ENCODE measurements at regions not wholly inside any gene's neighbourhood (a gene's known extent, or its start where the extent isn't known, plus 50 kb on each side); places are given as distances from the start of the nearest gene placed in this dataset.

- DNase-seq (ENCODE audit: low read depth): no peak
These were observed 346.4 kb downstream of the CHRM3 start for GRCh38 chr1:239732770-239733169.

DNA sequence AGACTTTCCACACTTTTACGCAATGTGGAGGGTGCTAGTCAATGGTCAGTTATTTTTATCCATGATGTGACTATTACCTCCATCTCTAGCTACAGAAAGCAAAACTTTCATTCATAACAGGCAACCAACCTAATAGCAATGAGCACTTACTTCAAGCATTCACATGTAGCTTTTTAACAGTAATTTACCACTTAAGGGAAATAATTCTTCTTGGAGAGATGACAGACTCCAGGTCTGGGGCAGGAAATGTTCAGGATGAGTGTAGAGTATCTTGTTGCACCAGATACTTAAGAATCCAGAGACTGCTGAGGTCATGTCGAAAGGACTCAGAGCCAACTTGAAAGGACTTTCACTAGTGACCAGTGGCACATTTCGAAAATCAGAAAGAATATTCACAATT is 347.6 kb downstream of the CHRM3 start:
- DNase-seq (ENCODE audit: low read depth): no peak

DNA sequence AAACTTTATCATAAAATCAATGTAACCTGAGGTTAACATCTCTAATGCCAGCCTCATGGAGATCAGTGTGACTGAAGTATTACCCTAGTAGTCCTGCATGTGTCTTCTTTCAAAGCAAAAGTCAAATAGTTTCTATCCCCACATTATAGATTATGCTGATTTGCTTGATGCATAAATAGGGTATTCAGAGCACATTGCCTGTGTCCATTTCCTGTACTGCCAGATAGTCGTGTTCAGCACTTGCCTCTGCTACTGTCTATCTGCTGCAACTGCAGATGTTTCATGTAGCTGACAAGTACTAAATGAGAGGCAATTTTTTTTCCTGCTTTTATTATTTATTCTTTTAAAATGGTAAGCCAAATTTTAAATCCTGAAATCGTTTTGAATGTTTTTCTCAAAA is 348.7 kb downstream of the CHRM3 start:
- no peak for DNase-seq (ENCODE audit: low read depth)

DNA sequence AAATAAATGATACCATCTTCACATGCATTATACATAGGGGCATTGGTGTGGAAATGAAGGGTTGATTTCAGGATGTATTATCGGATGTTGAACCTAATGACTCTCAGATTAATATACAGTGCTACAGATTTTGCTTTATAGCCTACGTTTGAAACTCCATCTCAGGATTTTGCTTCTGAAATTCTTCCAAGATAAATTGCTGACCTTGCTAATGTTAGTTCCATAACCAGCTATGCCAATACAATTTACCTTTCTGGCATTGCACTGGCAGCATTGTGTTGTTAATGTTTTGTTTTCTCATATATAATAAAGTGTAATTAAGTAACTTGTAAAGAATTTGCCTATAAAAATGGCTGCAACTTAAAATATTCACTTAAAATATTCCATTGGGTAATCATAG is 350.1 kb downstream of the CHRM3 start:
- no peak for DNase-seq (ENCODE audit: low read depth)

GRCh38 chr1:239739375-239739774 is 352.3 kb upstream of the FMN2 start:
- no peak for DNase-seq (ENCODE audit: low read depth)

GRCh38 chr1:239739919-239740318 is 351.8 kb upstream of the FMN2 start:
- DNase-seq (ENCODE audit: low read depth): no peak

GRCh38 chr1:239742416-239743109 is 349.1 kb upstream of the FMN2 start:
- DNase-seq (ENCODE audit: low read depth): no peak

DNA sequence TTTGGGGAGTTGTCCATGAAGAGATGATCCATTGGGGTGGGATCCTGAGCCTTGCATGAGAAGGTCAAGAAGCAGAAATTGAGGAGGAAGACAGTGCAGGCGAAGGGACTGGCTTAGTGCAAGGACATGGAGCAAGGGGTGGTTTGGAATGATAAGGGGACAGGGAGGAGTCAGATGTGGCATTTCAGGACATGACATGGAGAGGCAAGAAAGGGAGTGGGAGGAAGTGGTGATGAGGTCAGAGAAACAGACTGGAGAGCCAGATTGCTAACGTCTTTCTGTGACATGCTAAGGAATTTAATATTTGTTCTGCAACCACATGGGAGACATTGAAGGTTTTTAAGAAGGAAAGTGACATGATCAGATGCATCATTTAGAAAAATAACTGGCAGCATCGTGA is 346.8 kb upstream of the FMN2 start:
- no peak for DNase-seq (ENCODE audit: low read depth)

DNA sequence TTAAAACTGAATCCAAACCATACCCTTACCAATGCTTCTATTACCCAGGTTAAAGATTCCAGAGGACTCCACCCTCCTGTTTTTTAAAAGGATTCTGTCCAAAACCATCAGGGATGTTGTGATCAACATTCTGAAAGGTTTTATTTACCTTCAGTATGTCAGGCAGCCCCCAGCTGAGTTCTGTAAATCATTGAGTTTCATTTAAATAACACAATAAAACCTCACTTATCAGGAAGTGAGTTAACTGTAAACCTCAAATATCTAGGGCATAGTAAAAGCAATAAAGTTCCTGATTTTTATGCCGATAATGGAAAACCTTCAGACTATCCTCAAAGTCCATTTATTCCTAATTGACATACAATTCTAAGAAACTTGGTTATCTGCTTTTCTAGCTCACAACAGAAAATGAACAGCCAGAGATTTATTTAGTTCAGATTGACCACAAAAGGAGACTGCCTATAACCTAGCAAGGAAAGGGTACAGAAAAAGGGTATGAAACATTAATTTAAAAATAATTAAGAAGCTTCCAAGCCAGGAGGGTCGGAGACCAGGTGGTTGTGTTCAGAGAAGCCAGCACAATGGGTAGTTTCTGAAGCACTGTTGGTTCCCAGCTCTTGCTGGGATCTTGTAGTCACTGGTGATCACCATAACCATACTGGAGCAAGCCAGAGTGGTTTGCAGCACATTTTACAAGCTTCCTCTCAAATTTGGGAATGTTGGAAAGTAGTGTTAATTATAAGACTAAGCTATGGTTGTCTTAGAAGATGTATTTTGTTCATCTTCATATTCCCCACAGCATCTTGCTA is 336.4 kb upstream of the FMN2 start:
- no peak for DNase-seq (ENCODE audit: low read depth)

GRCh38 chr1:239757716-239758115 is 334.0 kb upstream of the FMN2 start:
- no peak for DNase-seq (ENCODE audit: low read depth)

GRCh38 chr1:239758756-239759155 is 332.9 kb upstream of the FMN2 start:
- no peak for DNase-seq (ENCODE audit: low read depth)

- DNase-seq (ENCODE audit: low read depth): no peak
These were observed 330.2 kb upstream of the FMN2 start for GRCh38 chr1:239761509-239761908.

GRCh38 chr1:239763850-239764249 is 327.8 kb upstream of the FMN2 start:
- no peak for DNase-seq (ENCODE audit: low read depth)

- no peak for DNase-seq (ENCODE audit: low read depth)
These were observed 327.1 kb upstream of the FMN2 start for GRCh38 chr1:239764546-239764945.

- no peak for DNase-seq (ENCODE audit: low read depth)
These were observed 326.5 kb upstream of the FMN2 start for GRCh38 chr1:239765163-239765562.

GRCh38 chr1:239771550-239771949 is 320.1 kb upstream of the FMN2 start:
- DNase-seq (ENCODE audit: low read depth): no peak

DNA sequence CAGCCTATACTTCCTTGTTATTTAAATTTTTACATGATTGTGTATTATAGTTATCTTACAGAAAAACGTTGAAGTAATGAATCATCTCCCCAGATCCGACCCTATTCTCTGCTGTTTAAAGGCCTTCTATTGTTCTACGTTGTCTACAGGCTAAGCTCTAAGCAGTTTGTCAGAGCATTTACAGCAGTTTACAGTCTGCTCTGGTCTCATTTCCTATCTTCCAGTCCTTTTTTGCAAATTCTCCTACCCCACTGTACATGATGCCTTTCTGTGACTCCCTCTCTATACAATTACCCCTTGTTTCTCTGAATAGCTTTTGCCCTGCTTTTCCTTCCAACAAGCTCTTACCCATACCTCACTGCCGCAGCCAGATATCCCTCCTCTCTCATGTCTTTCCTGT is 319.2 kb upstream of the FMN2 start:
- no peak for DNase-seq (ENCODE audit: low read depth)

- DNase-seq (ENCODE audit: low read depth): no peak
These were observed 316.2 kb upstream of the FMN2 start for GRCh38 chr1:239775466-239775865.

GRCh38 chr1:239778208-239778813 is 313.4 kb upstream of the FMN2 start:
- DNase-seq (ENCODE audit: low read depth): no peak

DNA sequence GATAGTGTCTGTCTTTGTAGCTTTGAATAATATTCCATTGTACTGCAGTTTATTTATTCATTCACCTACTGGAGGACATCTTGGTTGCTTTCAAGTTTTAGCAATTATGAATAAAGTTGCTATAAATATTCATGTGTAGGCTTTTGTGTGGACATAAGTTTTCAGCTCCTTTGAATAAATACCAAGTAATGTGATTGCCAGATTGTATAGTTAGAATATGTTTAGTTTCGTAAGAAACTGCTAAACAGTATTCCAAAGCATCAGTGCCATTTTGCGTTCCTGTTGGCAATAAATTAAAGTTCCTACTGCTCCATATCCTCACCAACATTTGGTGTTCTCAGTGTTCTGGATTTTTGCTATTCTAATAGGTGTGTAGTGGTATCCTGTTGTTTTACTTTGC is 311.7 kb upstream of the FMN2 start:
- DNase-seq (ENCODE audit: low read depth): no peak

GRCh38 chr1:239784896-239785295 is 306.8 kb upstream of the FMN2 start:
- DNase-seq (ENCODE audit: low read depth): no peak

GRCh38 chr1:239785576-239785975 is 306.1 kb upstream of the FMN2 start:
- DNase-seq (ENCODE audit: low read depth): no peak

- DNase-seq (ENCODE audit: low read depth): no peak
These were observed 305.2 kb upstream of the FMN2 start for GRCh38 chr1:239786464-239786863.
